Fibroblast of upper back skin (primary cell): ENCODE measurements at regions not wholly inside any gene's neighbourhood (a gene's known extent, or its start where the extent isn't known, plus 50 kb on each side); places are given as distances from the start of the nearest gene placed in this dataset.
A peak's percentile ranks its signal among the peaks of the same experiment; 100 is the strongest.
"Not testable (repeated sequence)": the region's sequence is repeated elsewhere in the genome, so short reads cannot be mapped to it uniquely, and the experiment has no call there.

ENCODE experiments used
- DNase-seq: peaks from one replicate; pipeline ENCODE4 v3.0.0-alpha.2; 2013

GRCh38 chr6:140486450-140487361, 1112.3 kb upstream of the CITED2 start:
- DNase-seq, result peak; percentile 62

GRCh38 chr6:140485740-140486449, 1111.4 kb upstream of the CITED2 start:
- peak; percentile 92 for DNase-seq

- peak; percentile 76 for DNase-seq
These were observed 1106.4 kb upstream of the CITED2 start for GRCh38 chr6:140480852-140481251.

- no peak for DNase-seq
These were observed 1104.2 kb upstream of the CITED2 start for GRCh38 chr6:140478631-140479030.

- peak; percentile 38 for DNase-seq
These were observed 1100.6 kb upstream of the CITED2 start for GRCh38 chr6:140475086-140475485.

- no peak for DNase-seq
These were observed 1090.3 kb upstream of the CITED2 start for GRCh38 chr6:140464720-140465119.

GRCh38 chr6:140463312-140463710, 1088.9 kb upstream of the CITED2 start:
- DNase-seq, result no peak

GRCh38 chr6:140462453-140463311, 1088.2 kb upstream of the CITED2 start:
- peak; percentile 53 for DNase-seq

- no peak for DNase-seq
These were observed 1087.6 kb upstream of the CITED2 start for GRCh38 chr6:140462076-140462452.

GRCh38 chr6:140460267-140460666, 1085.8 kb upstream of the CITED2 start:
- DNase-seq, result no peak

GRCh38 chr6:140459209-140459608, 1084.8 kb upstream of the CITED2 start:
- no peak for DNase-seq

- no peak for DNase-seq
These were observed 1071.8 kb upstream of the CITED2 start for GRCh38 chr6:140446241-140446640.

- peak; percentile 94 for DNase-seq
These were observed 1071.1 kb upstream of the CITED2 start for GRCh38 chr6:140445474-140446004.

GRCh38 chr6:140443112-140443511, 1068.7 kb upstream of the CITED2 start:
- not testable (repeated sequence) for DNase-seq

- DNase-seq, result peak; percentile 95
These were observed 1066.8 kb upstream of the CITED2 start for GRCh38 chr6:140441256-140441655.

GRCh38 chr6:140440223-140440835, 1065.9 kb upstream of the CITED2 start:
- DNase-seq, result peak; percentile 36

GRCh38 chr6:140438346-140438735, 1063.9 kb upstream of the CITED2 start:
- peak; percentile 78 for DNase-seq

GRCh38 chr6:140437619-140438345, 1063.3 kb upstream of the CITED2 start:
- DNase-seq, result no peak

GRCh38 chr6:140436023-140436811, 1061.8 kb upstream of the CITED2 start:
- DNase-seq, result peak; percentile 96

- peak; percentile 83 for DNase-seq
These were observed 1060.3 kb upstream of the CITED2 start for GRCh38 chr6:140434761-140435160.

GRCh38 chr6:140433072-140433471, 1058.6 kb upstream of the CITED2 start:
- DNase-seq, result no peak
